A673 (cell line): ENCODE measurements at regions not wholly inside any gene's neighbourhood (a gene's known extent, or its start where the extent isn't known, plus 50 kb on each side); places are given as distances from the start of the nearest gene placed in this dataset.
A peak's percentile ranks its signal among the peaks of the same experiment; 100 is the strongest.

Source experiments
- BruUV-seq: library from RNA; stranded (reverse); fragments of 400-500 nt; replicated peaks from 2 replicates; lab custom pipeline; 2021; lab: Mats Ljungman, UMichigan
- CTCF ChIA-PET: fragments of 300-600 bp; sonication (Branson Sonifier 250); formaldehyde crosslinking; loops from one replicate; lab custom pipeline; 2022; ENCODE audit warnings: antibody characterized with exemption; lab: Charles Lee
- POLR2A ChIA-PET: fragments of 300-600 bp; sonication (Branson Sonifier 250); formaldehyde crosslinking; loops from one replicate; lab custom pipeline; 2022; ENCODE audit warnings: antibody characterized with exemption; ENCODE audit not compliant: low non-redundant PET; lab: Charles Lee
- DNase-seq: peaks from one replicate; pipeline ENCODE4 v3.0.0-alpha.2; 2015; ENCODE audit warnings: low spot score
- H3K27ac ChIP-seq: fragments of 200-600 bp; sonication (generic); 2 replicates; pipeline ENCODE4 v1.5.1; 2016; ENCODE audit warnings: mixed run types, low read depth, mild to moderate bottlenecking, mixed read lengths, antibody characterized with exemption, low read length; ENCODE audit not compliant: poor library complexity, severe bottlenecking
- H3K27me3 ChIP-seq: fragments of 200-600 bp; sonication (generic); replicated peaks from 2 replicates; pipeline ENCODE4 v1.6.1; 2017; ENCODE audit warnings: mixed run types, low read depth, mild to moderate bottlenecking, mixed read lengths, antibody characterized with exemption, low read length; ENCODE audit not compliant: insufficient read depth, poor library complexity
- H3K36me3 ChIP-seq: fragments of 200-600 bp; sonication (generic); 2 replicates; pipeline ENCODE4 v1.6.1; 2016; ENCODE audit warnings: mixed run types, mild to moderate bottlenecking, mixed read lengths, antibody characterized with exemption, low read length; ENCODE audit not compliant: insufficient read depth, poor library complexity, severe bottlenecking
- H3K4me1 ChIP-seq: fragments of 200-600 bp; sonication (generic); 2 replicates; pipeline ENCODE4 v1.6.1; 2017; ENCODE audit warnings: mixed run types, mild to moderate bottlenecking, mixed read lengths, antibody characterized with exemption, low read length; ENCODE audit not compliant: insufficient read depth, poor library complexity, severe bottlenecking
- H3K4me3 ChIP-seq: fragments of 200-600 bp; sonication (generic); 2 replicates; pipeline ENCODE4 v1.5.1; 2016; ENCODE audit warnings: low read depth, mixed run types, mild to moderate bottlenecking, mixed read lengths, low read length; ENCODE audit not compliant: poor library complexity, severe bottlenecking
- H3K9me3 ChIP-seq: fragments of 200-600 bp; sonication (generic); 2 replicates; pipeline ENCODE4 v1.6.1; 2016; ENCODE audit warnings: mixed run types, low read depth, mild to moderate bottlenecking, mixed read lengths, antibody characterized with exemption, low read length; ENCODE audit not compliant: poor library complexity, severe bottlenecking
- CTCF ChIP-seq: fragments of 300-800, 200-600 bp; sonication (generic); conservative IDR thresholded peaks from 2 replicates; pipeline ENCODE4 v1.5.1; 2017; ENCODE audit warnings: low read depth, mild to moderate bottlenecking, antibody characterized with exemption, low read length, moderate library complexity, mixed read lengths
- EZH2 ChIP-seq: fragments of 200-600 bp; sonication (generic); IDR thresholded peaks from 2 replicates; pipeline ENCODE4 v1.6.1; 2017; ENCODE audit warnings: borderline replicate concordance, low read depth, mild to moderate bottlenecking, mixed read lengths, antibody characterized with exemption, low read length; ENCODE audit not compliant: poor library complexity, severe bottlenecking
- intact Hi-C: fragments of 100-400 bp; cut with micrococcal nuclease; formaldehyde crosslinking; loops from one replicate; pipeline ENCODE4 v1.10.0; 2022; ENCODE audit not compliant: unreplicated experiment

- CTCF ChIA-PET, result no interaction called here
- Histone ChIP-seq H3K4me1 (peaks cover 10% of the 10 kb centered on the region), H3K4me3 (no peak overlapping the region), H3K9me3 (no peaks in the 10 kb centered on the region), H3K36me3 (no peaks in the 10 kb centered on the region), H3K27ac (no peak overlapping the region), H3K27me3 (no peaks in the 10 kb centered on the region)
- TF ChIP-seq EZH2, result no peak
- no peak for TF ChIP-seq CTCF
- intact Hi-C loops, result no loop called here
- no TSS peak for BruUV-seq
- POLR2A ChIA-PET, result no interaction called here
- DNase-seq, result no peak
These were observed 120.8 kb upstream of the PCBD1 start for GRCh38 chr10:71009126-71009525.

- Histone ChIP-seq H3K27me3 (no peaks in the 10 kb centered on the region), H3K36me3 (no peaks in the 10 kb centered on the region), H3K4me1 (peaks cover 18% of the 10 kb centered on the region), H3K4me3 (no peak overlapping the region), H3K27ac (no peak overlapping the region), H3K9me3 (no peaks in the 10 kb centered on the region)
- no TSS peak for BruUV-seq
- intact Hi-C loops, result no loop called here
- ChIA-PET CTCF (no interaction called here), POLR2A (no interaction called here)
- no peak for DNase-seq
- TF ChIP-seq CTCF (no peak), EZH2 (no peak)
These were observed 122.4 kb upstream of the PCBD1 start for GRCh38 chr10:71010730-71011129.

GRCh38 chr10:71011141-71011540, 122.8 kb upstream of the PCBD1 start:
- Histone ChIP-seq H3K27me3 (no peaks in the 10 kb centered on the region), H3K9me3 (no peaks in the 10 kb centered on the region), H3K27ac (no peak overlapping the region), H3K36me3 (no peaks in the 10 kb centered on the region), H3K4me1 (peaks cover 16% of the 10 kb centered on the region), H3K4me3 (no peak overlapping the region)
- ChIA-PET POLR2A (no interaction called here), CTCF (no interaction called here)
- TF ChIP-seq CTCF (no peak), EZH2 (no peak)
- BruUV-seq, result no TSS peak
- intact Hi-C loops, result no loop called here
- DNase-seq, result peak; percentile 17
